Stomach (tissue), 4 donors: ENCODE measurements at regions not wholly inside any gene's neighbourhood (a gene's known extent, or its start where the extent isn't known, plus 50 kb on each side); places are given as distances from the start of the nearest gene placed in this dataset.

Source experiments
- POLR2AphosphoS5 ChIP-seq, 3 donors: sonication (generic); formaldehyde crosslinking; IDR thresholded peaks; one replicate each; pipeline ENCODE4 v1.6.1; 2016; ENCODE audit warnings: antibody characterized with exemption in 3 of 3
- TF ChIP-seq, protein P1 (sequence below), 7 experiments: fragments of 450-650 bp in 4 of 7; fragments of 200-600 bp in 3 of 7; sonication (generic) in 3 of 7; IDR thresholded peaks; one replicate each; pipeline ENCODE4 v1.5.1; 2016 to 2019; ENCODE audit warnings: antibody characterized with exemption in 7 of 7, control low read depth in 2 of 7, mild to moderate bottlenecking in 1 of 7

- TF ChIP-seq, protein P1, sequence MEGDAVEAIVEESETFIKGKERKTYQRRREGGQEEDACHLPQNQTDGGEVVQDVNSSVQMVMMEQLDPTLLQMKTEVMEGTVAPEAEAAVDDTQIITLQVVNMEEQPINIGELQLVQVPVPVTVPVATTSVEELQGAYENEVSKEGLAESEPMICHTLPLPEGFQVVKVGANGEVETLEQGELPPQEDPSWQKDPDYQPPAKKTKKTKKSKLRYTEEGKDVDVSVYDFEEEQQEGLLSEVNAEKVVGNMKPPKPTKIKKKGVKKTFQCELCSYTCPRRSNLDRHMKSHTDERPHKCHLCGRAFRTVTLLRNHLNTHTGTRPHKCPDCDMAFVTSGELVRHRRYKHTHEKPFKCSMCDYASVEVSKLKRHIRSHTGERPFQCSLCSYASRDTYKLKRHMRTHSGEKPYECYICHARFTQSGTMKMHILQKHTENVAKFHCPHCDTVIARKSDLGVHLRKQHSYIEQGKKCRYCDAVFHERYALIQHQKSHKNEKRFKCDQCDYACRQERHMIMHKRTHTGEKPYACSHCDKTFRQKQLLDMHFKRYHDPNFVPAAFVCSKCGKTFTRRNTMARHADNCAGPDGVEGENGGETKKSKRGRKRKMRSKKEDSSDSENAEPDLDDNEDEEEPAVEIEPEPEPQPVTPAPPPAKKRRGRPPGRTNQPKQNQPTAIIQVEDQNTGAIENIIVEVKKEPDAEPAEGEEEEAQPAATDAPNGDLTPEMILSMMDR (IDR thresholded peaks at IDR 0.05), result no peak
- TF ChIP-seq POLR2AphosphoS5 (IDR thresholded peaks at IDR 0.05), result no peak
Measured at GRCh38 chr9:126219648-126220063, 107.0 kb upstream of the MVB12B start.
